GM12878 (cell line): ENCODE measurements at regions not wholly inside any gene's neighbourhood (a gene's known extent, or its start where the extent isn't known, plus 50 kb on each side); places are given as distances from the start of the nearest gene placed in this dataset.

Experiments used
- ATAC-seq: fragments of 200-7000 bp; cut with Tn5 transposase; 3 replicates; pipeline ENCODE4 v1.9.1; 2020; ENCODE audit warnings: mild to moderate bottlenecking, moderate library complexity
- BruUV-seq: library from RNA; stranded (reverse); fragments of 400-500 nt; replicated peaks from 2 replicates; lab custom pipeline; 2021; lab: Mats Ljungman, UMichigan
- CTCF ChIA-PET: fragments of 300-600 bp; sonication (Branson Sonifier 250); formaldehyde crosslinking; extraction: SDS; loops from one replicate; lab custom pipeline; 2021; ENCODE audit warnings: inconsistent platforms; lab: Yijun Ruan, JAX
- POLR2A ChIA-PET: fragments of 350-600 bp; formaldehyde crosslinking; extraction: SDS; loops from one replicate; lab custom pipeline; 2021; ENCODE audit warnings: inconsistent platforms; lab: Charles Lee
- RAD21 ChIA-PET: fragments of 300-600 bp; sonication (Branson Sonifier 250); formaldehyde crosslinking; loops from one replicate; lab custom pipeline; 2023; ENCODE audit warnings: antibody characterized with exemption; ENCODE audit not compliant: unreplicated experiment; lab: Charles Lee
- SMC1A ChIA-PET: fragments of 300-600 bp; sonication (Branson Sonifier 250); formaldehyde crosslinking; loops from one replicate; lab custom pipeline; 2023; ENCODE audit not compliant: unreplicated experiment, uncharacterized antibody; lab: Charles Lee
- DNase-seq: peaks from one replicate; pipeline ENCODE4 v3.0.0-alpha.2; 2011; ENCODE audit warnings: low read depth, low spot score
- FAIRE-seq: peaks from 3 replicates; lab custom pipeline; 2011; peaks lifted over from hg19 to GRCh38; lab: Jason Lieb, UNC
- H2AFZ ChIP-seq: 2 replicates; pipeline ENCODE4 v1.6.0; 2011; ENCODE audit warnings: low read depth, low read length, control low read depth; ENCODE audit not compliant: control insufficient read depth
- H3K27ac ChIP-seq: 2 replicates; pipeline ENCODE4 v1.5.1; 2011; ENCODE audit warnings: control low read depth; ENCODE audit not compliant: control insufficient read depth, insufficient read depth
- H3K27me3 ChIP-seq, 2 experiments: replicated peaks in 1 of 2; 2 replicates each; pipeline versions ENCODE4 v1.6.0 to v1.6.1; 2011; ENCODE audit warnings: low read length in 1 of 2; ENCODE audit not compliant: control insufficient read depth in 2 of 2, insufficient read depth in 2 of 2
- H3K36me3 ChIP-seq, 2 experiments: 2 replicates each; pipeline ENCODE4 v1.5.1; 2011; ENCODE audit warnings: low read length in 1 of 2; ENCODE audit not compliant: control insufficient read depth in 2 of 2, insufficient read depth in 2 of 2
- H3K4me1 ChIP-seq: 2 replicates; pipeline ENCODE4 v1.6.1; 2011; ENCODE audit warnings: mild to moderate bottlenecking, low read length, moderate library complexity, mixed read lengths; ENCODE audit not compliant: control insufficient read depth, insufficient read depth
- H3K4me2 ChIP-seq: 2 replicates; pipeline ENCODE4 v1.6.0; 2011; ENCODE audit warnings: control low read depth; ENCODE audit not compliant: control insufficient read depth, insufficient read depth
- H3K4me3 ChIP-seq: fragments of 200-600 bp; sonication (generic); 2 replicates; pipeline ENCODE4 v1.5.1; 2016
- H3K79me2 ChIP-seq: 2 replicates; pipeline ENCODE4 v1.6.0; 2011; ENCODE audit warnings: low read length; ENCODE audit not compliant: control insufficient read depth, insufficient read depth
- H3K9ac ChIP-seq: 2 replicates; pipeline ENCODE4 v1.8.0; 2011; ENCODE audit warnings: low read length, control low read depth, mixed read lengths; ENCODE audit not compliant: control insufficient read depth, insufficient read depth
- H3K9me3 ChIP-seq: replicated peaks from 3 replicates; pipeline ENCODE4 v1.5.1; 2011; ENCODE audit warnings: mild to moderate bottlenecking, low read length; ENCODE audit not compliant: control insufficient read depth, insufficient read depth
- H4K20me1 ChIP-seq: 2 replicates; pipeline ENCODE4 v1.6.0; 2011; ENCODE audit not compliant: control insufficient read depth, insufficient read depth
- ATF3 ChIP-seq: IDR thresholded peaks from 2 replicates; pipeline ENCODE4 v1.6.1; 2011; ENCODE audit warnings: low read depth, mild to moderate bottlenecking, low read length, moderate library complexity, borderline replicate concordance; ENCODE audit errors: extremely low read depth
- EGR1 ChIP-seq, 2 experiments: IDR thresholded peaks; 1 replicate in 1 of 2; 2 replicates in 1 of 2; pipeline ENCODE4 v1.6.1; 2011 to 2012; ENCODE audit warnings: low read depth in 2 of 2, low read length in 2 of 2, borderline replicate concordance in 1 of 2, mild to moderate bottlenecking in 1 of 2, moderate library complexity in 1 of 2
- HCFC1 ChIP-seq: fragments of 150-350 bp; IDR thresholded peaks from 2 replicates; pipeline ENCODE4 v1.6.1; 2014; ENCODE audit warnings: low read length
- IKZF2 ChIP-seq, 2 experiments: fragments of 450-650 bp; IDR thresholded peaks; 2 replicates each; pipeline ENCODE4 v1.6.1; 2017; ENCODE audit warnings: mild to moderate bottlenecking in 2 of 2, moderate library complexity in 2 of 2
- JUNB ChIP-seq: IDR thresholded peaks from 2 replicates; pipeline ENCODE4 v1.6.1; 2016; ENCODE audit warnings: antibody characterized with exemption, mild to moderate bottlenecking
- RUNX3 ChIP-seq: IDR thresholded peaks from 2 replicates; pipeline ENCODE4 v1.6.1; 2012; ENCODE audit warnings: low read length, inconsistent platforms
- ZBED1 ChIP-seq: IDR thresholded peaks from 2 replicates; pipeline ENCODE4 v1.6.1; 2016; ENCODE audit warnings: borderline replicate concordance
- ZBTB33 ChIP-seq: fragments of 450-650 bp; IDR thresholded peaks from 2 replicates; pipeline ENCODE4 v1.6.1; 2017; ENCODE audit warnings: mild to moderate bottlenecking
- ZSCAN29 ChIP-seq: fragments of 450-650 bp; IDR thresholded peaks from 2 replicates; pipeline ENCODE4 v1.6.1; 2017; ENCODE audit warnings: mild to moderate bottlenecking, moderate library complexity
- WGBS: methylation state at CpG from one replicate; pipeline ENCODE4 v1.1.6; 2016; ENCODE audit warnings: low lambda C conversion rate; ENCODE audit not compliant: insufficient replicate concordance, insufficient coverage; ENCODE audit errors: missing lambda C conversion rate; 5-methylcytosine and 5-hydroxymethylcytosine counted together
- in situ Hi-C: fragments of 300-500 bp; cut with MboI; formaldehyde crosslinking; loops from 9 replicates; pipeline ENCODE4 v1.14.3; 2018; ENCODE audit warnings: mixed read lengths
- intact Hi-C: fragments of 100-400 bp; cut with micrococcal nuclease; formaldehyde crosslinking; loops from one replicate; pipeline ENCODE4 v1.14.2; 2022; ENCODE audit not compliant: unreplicated experiment
- TF ChIP-seq, protein P1 (sequence below): IDR thresholded peaks from 2 replicates; pipeline ENCODE4 v1.6.1; 2011; ENCODE audit warnings: borderline replicate concordance, low read depth, mild to moderate bottlenecking, moderate library complexity, mixed read lengths, low read length; ENCODE audit not compliant: insufficient read depth; ENCODE audit errors: extremely low read length

- Histone ChIP-seq H4K20me1 (no peaks in the 10 kb centered on the region), H3K9me3 (no peaks in the 10 kb centered on the region; the same call in 2 of the 3 replicates), H3K4me1 (no peaks in the 10 kb centered on the region), H3K79me2 (no peaks in the 10 kb centered on the region), H3K27me3 (no peaks in the 10 kb centered on the region; a peak in 1 of 4 replicates), H3K4me2 (no peak overlapping the region), H3K9ac (no peak overlapping the region), H3K36me3 (no peaks in the 10 kb centered on the region), H2AFZ (no peak overlapping the region), H3K27ac (no peak overlapping the region), H3K4me3 (no peak overlapping the region)
- TF ChIP-seq JUNB, result no peak
- TF ChIP-seq IKZF2 (IDR thresholded peaks at IDR 0.05), result no peak
- TF ChIP-seq ZBTB33, result no peak
- TF ChIP-seq, protein P1, sequence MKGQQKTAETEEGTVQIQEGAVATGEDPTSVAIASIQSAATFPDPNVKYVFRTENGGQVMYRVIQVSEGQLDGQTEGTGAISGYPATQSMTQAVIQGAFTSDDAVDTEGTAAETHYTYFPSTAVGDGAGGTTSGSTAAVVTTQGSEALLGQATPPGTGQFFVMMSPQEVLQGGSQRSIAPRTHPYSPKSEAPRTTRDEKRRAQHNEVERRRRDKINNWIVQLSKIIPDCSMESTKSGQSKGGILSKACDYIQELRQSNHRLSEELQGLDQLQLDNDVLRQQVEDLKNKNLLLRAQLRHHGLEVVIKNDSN, result no peak
- TF ChIP-seq ZSCAN29, result no peak
- TF ChIP-seq ATF3, result no peak
- no peak for TF ChIP-seq HCFC1
- no peak for TF ChIP-seq ZBED1
- TF ChIP-seq RUNX3, result no peak
- TF ChIP-seq EGR1 (IDR thresholded peaks at IDR 0.05; ENCODE audit: borderline replicate concordance in 1 of 2, low read depth in 2 of 2, low read length in 2 of 2), result no peak
- BruUV-seq, result no TSS peak
- POLR2A ChIA-PET, result no interaction called here
- 22% methylated on average over 4 of the region's 4 CpGs for WGBS
- SMC1A ChIA-PET, result interaction anchor here (2.8 kb wide), 1 partner anchor 61 kb away, joined by 7 read pairs; no protein-coding TSS in a partner anchor
- RAD21 ChIA-PET, result interaction anchor here (0.8 to 1.3 kb wide), 2 partner anchors 9 to 33 kb away, joined by 4 read pairs; no protein-coding TSS in a partner anchor
- no peak for FAIRE-seq
- ATAC-seq, result no peak
- CTCF ChIA-PET, result interaction anchor here (1.2 to 3.1 kb wide), 4 partner anchors 10 to 348 kb away, joined by 3 to 19 read pairs (median 6); no protein-coding TSS in a partner anchor
- in situ Hi-C loops (no loop called here), intact Hi-C loops (no loop called here)
- DNase-seq, result no peak
These were observed 68.1 kb upstream of the DNAH14 start for GRCh38 chr1:224861339-224861716.
